Anterior cingulate cortex (tissue), 58 donors: ENCODE measurements at regions not wholly inside any gene's neighbourhood (a gene's known extent, or its start where the extent isn't known, plus 50 kb on each side); places are given as distances from the start of the nearest gene placed in this dataset.

ENCODE experiments used
- DNase-seq, 58 donors: peaks; one replicate each; lab custom pipeline; 2025; lab: John Stamatoyannopoulos, UW

DNA sequence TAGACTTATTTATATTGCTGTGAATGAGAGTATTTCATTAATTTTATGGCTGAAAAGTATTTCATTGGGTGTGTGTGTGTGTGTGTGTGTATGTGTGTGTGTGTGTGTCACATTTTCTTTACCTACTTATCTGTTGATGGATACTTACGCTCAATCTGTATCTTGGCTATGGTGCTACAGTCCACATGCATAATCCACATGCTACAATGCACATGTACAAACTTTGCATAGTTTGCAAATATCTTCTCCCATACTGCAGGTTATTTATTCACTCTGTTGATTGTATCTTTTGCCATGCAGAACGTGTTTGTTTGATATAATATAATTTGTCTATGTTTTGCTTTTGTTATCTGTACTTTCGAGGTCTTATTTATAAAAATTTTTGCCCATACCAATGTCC, 167.8 kb downstream of the RAB28 start:
- DNase-seq: no peak

DNA sequence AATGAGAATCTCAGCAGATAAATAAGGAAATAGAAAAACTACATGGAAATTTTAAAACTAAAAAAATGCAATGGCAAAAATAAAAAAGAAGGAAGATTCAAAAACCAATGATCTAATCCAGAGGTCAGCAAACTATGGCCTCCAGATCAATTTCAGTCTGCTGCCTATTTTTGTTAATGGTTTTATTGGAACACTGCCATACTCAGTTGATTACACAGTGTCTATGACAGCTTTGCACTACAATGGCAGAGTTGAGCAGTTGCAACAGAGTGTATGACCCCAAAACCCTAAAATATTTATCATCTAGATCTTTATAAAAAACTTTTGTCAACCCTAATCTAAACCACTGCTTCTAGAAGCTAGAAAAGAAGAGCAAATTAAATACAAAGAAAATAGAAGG, 170.3 kb downstream of the RAB28 start:
- DNase-seq: no peak

DNA sequence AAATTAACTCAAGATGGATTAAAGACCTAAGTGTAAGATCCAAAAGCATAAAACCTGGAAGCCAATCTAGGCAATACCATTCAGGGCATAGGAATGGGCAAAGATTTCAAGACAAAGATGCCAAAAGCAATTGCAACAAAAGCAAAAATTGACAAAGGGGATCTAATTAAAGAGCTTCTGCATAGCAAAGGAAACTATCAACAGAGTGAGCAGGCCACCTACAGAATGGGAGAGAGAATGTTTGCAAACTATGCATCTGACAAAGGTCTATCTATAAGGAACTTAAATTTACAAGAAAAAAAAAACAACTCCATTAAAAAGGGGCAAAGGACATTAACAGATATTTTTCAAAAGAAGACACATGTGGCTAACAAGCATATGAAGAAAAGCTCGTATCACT, 171.9 kb downstream of the RAB28 start:
- DNase-seq: no peak

DNA sequence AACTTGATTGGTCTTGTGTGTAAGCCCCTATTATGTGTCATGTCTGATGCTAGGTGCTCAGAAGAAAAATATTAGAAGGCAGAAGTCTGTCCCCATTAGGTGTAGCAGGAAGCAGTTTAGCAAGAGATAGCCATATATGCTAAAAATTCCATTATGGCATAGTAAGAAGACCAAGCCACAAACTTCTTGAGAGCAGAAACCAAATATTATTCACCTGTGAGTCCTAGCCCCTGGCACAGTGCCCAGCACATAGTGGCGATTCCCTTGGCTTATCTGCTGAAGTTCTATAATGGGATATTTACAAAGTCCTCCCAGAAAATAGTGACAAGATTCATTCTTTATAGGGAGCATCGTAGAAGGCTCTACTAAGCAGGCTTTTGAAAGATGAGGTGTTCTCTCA, 174.4 kb downstream of the RAB28 start:
- DNase-seq: no peak

DNA sequence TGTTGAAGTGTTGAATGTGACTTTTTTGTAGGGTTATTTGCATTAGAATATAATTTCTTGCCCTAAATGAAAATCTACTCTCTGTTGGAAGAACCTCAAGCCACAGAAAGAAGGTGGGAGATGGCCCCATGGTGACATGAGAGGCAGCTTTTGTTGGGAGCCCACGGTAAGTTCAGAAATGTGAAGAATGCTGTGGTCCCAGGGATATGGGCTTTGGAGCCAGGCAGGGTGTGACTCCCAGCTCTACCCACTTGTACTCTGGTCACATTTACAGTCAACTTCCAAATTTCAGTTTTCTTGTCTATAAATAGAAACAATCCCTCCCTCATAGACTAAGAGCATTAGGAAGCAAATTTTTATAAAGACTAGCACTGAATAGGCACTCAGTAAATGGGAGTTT, 177.8 kb downstream of the RAB28 start:
- no peak for DNase-seq

DNA sequence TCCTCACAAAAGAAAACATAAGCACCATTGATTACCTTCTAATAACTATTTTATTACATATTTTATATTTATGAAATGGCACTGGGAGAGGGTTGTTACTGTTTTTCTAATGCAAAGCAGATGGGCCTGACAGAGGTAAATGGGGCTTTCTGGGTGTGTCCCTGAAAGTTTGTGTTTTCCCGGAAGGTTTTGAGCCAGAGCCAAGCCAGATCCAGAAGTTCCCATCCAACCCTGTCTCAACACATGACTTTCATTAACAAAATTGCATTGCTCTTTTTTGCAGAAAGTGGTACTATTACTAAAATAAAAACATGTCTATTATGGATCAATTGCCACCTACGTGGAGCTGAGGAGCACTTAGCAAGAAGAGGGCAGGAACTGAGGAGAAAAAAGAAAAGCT, 181.3 kb downstream of the RAB28 start:
- DNase-seq: no peak

DNA sequence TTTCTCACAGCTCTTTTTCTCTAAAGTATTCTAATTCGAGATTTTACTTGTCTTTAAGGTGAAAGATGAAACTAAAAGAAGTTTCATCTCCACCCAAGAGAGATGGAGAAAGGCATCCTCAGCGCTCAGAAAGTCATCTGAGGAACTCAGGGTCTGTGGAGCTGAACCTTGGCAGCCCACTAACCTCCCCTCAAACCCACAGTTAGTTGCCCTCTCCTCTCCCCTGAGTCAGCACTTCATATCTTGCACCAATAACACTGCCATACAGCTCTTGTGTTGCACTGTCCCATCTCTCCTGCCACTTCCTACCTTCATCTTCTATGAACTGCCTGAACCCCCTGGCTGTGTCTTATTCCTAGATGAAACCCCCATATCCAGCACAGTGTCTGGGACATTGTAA, 184.8 kb downstream of the RAB28 start:
- no peak for DNase-seq

DNA sequence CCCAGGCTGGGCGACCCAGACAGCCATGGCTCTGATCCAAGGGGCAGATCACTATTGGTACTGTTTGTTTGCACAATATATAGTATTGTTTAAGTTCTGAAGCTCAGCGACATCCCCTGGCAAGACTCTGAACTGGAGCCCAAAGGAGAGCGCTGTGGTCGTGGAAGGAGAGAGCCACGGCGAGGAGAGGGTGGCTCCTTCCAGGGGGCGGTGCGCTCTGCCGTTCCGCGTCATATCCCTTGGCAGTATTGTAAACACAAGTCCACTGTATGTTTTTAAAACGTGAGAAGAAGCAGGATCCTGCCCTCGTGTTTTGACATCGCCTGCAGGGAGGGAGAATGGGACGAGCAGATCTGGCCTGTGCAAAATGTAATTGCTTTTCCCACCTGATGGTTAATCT, 185.5 kb downstream of the RAB28 start:
- DNase-seq: no peak

DNA sequence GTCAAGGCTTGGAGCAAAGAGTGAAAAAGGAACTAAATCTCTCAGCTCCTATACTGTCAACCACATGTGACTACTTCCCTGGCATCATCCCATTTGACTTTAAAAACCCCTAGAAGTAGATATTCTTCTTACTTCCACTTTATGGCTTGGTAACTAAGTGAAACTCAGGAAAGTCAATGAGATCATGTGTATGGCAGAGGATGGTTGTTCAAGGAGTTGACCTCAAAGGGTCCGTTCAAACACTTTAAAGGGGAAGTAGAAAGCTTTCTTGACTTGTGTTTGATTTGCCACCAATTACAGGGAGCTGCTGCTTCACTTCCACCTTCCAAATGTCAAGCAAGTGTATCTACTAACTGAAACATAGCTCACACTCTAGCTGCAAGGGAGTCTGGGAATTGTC, 187.2 kb downstream of the RAB28 start:
- DNase-seq: no peak

DNA sequence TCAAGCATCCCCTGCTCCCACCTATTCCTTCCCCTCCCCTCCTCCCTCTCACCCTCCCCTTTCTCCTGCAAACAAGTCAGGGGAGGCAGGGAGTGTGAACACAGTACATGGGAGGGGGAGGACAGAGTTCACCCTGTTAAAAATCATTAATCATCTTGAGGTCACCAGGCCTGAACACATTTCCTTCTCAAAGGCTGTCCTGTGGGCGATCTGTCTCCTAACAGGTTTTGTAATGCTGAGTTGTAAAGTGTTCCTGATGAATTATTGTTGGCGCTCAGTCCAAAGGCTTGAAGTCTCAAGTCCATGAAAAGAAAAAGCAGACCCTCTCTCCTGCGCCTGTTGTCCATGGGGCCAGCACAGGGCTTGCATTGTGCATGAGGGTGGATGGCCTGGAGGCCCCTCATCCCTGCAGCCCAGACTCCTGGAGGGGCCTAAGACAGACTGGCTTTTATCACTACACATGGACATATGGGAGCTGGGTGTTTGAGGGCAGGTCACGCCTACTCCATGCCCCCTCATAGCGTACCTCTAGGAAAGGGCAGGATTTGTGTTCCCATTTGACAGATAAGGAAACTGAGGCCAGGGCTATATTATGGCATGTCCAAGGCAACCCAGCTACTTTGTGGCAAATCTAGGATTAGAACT, 189.1 kb downstream of the RAB28 start:
- DNase-seq: no peak

DNA sequence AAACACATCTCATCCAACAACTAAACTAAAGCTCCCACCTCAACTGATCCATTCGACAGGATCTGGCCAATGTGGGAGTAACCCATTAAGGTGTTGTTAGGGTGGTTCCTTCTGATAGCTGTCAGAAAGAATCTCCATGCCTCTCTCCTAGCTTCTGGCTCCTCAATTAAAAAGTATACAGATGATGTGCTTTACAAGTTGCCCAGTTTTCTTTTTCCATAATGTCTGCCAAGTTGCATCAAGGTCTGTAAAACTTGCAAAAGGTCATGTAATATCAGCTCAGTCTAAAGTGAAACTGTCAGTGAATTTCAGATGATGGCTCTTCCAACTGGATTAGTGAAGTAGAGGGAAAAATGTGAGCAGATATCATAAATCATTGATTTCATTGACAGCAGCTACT, 191.8 kb downstream of the RAB28 start:
- no peak for DNase-seq

DNA sequence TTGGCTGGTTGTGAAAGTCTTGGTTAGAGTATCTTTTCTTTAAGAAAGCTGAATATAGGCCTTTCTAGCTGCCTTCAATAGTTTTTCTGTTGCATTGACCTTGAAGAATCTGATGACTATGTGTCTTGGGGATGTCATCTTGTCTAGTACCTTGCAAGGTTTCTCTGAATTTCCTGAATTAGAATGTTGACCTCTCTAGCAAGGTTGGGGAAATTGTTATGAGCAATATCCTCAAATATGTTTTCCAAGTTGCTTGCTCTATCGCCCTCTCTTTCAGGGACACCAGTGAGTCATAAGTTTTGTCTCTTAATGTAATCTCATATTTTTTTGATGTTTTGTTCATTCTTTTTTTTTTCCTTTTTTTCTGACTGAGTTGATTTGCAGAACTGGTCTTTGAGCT, 194.7 kb downstream of the RAB28 start:
- no peak for DNase-seq

DNA sequence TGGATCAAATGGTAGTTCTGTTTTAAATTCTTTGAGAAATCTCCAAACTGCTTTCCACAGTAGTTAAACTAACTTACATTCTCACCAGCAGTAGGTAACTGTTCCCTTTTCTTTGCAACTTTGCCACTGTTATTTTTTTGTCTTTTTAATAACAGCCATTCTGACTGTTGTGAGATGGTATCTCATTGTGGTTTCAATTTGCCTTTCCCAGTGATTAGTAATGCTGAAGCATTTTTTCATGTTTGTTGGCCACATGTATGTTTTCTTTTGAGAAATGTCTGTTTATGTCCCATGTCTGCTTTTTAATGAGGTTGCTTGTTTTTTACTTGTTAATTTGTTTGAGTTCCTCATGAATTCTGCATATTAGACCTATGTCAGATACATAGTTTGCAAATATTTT, 198.8 kb downstream of the RAB28 start:
- no peak for DNase-seq

DNA sequence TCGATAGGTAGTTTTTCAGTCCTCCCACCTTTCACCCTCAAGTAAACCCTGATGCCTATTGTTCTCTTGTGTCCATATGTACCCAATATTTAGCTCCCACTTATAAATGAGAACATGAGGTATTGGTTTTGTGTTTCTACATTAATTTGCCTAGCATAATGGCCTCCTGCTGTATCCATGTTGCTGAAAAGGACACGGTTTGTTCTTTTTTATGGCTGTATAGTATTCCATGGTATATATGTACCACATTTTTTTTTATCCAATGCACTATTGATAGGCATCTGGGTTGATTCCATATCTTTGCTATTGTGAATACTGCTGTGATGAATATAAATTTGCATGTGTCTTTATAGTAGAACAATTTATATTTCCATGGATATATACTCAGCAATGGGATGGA, 199.2 kb downstream of the RAB28 start:
- no peak for DNase-seq

DNA sequence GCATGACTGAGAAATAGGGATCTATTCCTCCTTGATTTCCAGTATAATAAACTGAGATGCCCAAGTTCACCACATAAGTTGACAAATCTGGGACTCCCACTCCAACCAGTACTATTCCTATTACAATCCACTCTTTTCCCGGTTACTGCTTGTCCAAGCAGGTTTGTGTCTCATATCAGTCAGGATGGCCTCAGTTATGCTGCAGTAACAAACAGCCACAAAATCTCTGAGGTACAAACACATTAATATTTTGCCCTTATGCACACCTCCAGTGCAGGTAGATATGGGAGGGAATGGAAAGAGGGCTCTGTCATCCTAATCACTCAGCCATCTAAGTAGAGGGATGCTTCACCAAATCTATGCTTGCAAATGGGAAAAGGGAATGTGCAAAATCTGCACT, 207.8 kb downstream of the RAB28 start:
- no peak for DNase-seq

DNA sequence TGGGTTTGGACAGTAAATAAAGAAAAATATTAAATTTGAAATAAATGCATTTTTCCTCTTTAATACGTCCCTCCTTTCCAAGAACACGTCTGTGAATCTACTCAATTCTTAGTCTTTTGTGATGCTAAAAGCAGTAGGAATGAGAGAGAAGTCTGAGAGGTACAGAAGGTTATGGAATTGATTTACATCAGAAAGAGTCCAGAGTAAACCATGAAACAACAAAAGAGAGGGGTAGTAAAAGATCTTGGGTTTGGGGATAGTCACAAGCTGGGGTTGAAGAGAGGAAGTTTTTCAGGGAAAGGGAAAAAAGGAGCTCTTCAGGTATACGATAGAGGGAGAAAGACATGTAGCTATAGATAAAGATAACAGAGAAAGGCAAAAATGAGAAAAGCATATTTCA, 215.4 kb downstream of the RAB28 start:
- no peak for DNase-seq

DNA sequence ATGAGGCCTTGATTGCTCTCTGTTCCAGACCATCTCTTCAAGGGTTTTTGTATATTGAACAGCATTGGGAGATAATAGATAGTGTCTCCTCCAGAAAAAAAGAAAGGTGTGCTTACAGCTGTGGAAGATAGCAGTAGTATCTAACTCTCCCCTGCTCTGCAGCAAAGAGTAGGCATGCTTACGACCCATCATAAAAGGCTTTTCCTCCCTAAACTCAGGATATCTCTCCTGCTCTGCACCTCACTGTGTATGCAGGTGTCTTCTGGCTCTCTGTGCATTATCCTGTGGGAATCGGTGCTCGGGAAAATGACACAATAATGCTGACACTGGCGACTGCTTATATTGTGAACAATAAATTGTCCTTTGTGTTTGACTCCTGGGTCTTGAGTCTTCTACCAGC, 216.0 kb downstream of the RAB28 start:
- no peak for DNase-seq

DNA sequence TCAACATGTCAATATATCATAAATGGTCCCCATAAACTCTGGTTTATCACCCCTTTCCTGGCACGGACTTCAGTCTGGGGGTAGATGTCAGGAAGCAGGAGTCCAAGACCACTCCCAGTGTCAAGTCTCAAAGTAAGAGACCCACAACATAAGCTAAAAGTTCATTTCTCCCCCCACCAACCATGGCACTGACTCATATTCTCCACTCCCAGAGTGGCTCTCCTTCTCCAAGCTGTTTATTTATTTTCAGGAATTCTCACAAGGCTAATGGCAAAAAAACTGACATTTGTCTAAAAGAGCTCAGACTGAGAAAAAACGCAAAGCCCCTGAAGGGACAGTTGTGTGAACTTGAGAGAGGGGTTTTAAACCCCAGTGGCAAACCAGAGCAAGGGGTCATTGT, 217.0 kb downstream of the RAB28 start:
- no peak for DNase-seq

DNA sequence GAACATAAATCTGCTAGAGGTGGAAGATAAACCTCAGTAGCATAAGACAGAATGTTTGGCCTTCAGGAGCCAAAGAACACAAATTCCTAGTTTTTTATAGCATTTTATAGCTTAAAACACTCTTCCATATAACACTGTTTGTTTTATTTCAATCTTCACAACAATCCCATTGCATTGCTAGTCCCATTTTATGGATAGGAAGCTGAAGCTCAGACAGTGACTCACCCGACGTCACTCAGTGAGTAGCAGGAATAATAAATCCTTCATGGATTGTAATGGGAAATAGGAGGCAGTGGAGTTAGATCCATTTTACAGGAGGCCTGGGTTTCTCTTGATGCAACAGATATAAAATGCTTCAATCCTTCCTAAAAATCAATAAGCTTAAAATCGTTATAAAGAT, 217.5 kb downstream of the RAB28 start:
- no peak for DNase-seq

DNA sequence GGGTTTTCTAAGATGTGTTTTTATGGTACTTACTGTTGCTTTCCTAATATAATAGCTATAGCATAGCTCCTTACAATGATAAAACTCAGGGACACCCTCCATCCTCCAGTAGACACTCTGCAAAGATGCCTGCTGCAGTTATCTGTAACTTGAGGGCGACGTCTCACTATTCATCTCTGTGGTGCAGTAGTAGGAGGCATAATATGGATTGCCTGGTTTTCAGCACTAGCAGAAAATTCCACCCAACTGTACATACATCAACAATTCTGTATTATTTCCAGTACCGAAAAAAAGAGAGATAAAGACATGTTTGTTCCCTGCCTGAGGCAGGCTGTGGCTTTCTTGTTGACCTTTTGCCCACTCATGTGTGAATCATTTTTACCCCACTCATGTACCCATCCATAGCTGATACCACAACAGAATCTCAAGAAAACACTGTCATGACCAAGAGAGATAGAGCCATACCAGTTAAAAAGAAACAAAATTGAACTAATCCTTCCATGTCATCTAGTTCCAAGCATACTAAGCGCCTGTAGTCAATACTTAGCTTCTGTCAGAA, 220.1 kb downstream of the RAB28 start:
- DNase-seq: no peak

DNA sequence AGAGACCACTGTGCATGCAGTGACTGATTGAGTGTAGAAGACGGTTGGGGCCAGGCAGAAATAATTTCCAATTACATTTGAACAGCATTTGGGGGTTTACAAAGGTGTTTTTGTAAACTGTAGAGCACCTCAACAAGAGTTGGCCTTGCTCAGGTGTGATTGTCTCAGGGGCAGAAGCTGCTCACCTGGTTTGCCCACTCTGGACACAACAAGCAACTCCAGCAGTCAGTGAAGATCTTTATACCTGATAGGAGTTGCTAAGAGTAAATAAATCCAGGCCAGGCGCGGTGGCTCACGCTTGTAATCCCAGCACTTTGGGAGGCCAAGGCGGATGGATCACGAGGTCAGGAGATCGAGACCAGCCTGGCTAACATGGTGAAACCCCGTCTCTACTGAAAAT, 221.3 kb downstream of the RAB28 start:
- no peak for DNase-seq

DNA sequence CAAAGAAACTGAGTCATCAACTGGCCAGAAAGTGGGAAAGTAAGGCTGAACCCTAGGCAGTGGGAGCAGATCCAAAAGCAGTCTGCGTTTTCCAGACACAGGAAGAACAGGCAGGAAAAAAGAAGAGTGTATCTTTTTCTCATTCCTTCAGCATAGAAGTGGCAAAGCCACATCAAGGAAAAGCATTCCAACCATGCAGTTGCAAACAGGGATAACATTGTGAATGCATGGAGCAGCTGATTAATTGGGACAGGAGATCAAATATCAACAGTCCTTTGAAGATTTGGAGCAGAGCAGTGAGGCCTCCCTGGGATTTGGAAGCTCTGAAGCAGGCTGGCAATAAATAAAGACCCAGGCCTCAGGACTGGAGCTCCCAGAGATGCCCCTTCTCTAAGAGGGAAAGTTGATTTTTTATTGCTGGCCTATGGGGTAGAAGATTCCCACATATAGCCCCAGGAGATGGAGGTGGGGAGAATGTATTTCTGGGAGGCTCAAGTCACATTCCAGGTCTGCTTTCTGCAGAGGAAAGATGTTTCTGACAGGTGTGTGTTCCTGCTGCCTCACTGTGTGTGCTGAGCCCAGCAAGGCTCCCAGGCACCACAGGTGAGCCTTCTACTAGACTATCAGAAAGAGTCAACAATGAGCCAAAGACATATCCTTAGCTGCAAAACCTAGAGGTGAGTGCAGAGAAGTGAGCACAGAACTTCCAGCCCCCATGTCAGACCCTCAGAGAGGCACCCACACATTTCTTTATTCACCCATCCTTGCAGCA, 222.5 kb downstream of the RAB28 start:
- DNase-seq: no peak
